SK-N-SH treated with all-trans-retinoic acid at 6 μM for 48 hours (cell line): ENCODE measurements at regions not wholly inside any gene's neighbourhood (a gene's known extent, or its start where the extent isn't known, plus 50 kb on each side); places are given as distances from the start of the nearest gene placed in this dataset.

Experiments used
- ATAC-seq: fragments of 200-7000 bp; cut with Tn5 transposase; 3 replicates; pipeline ENCODE4 v1.9.1; 2020; ENCODE audit warnings: mild to moderate bottlenecking, moderate library complexity
- ARNTL ChIP-seq: fragments of 450-650 bp; formaldehyde crosslinking; IDR thresholded peaks from 2 replicates; pipeline ENCODE4 v1.5.0; 2020; ENCODE audit warnings: low read depth, mild to moderate bottlenecking, moderate library complexity, borderline replicate concordance
- BACH2 ChIP-seq: fragments of 250-450 bp; sonication (Bioruptor Pico); IDR thresholded peaks from 2 replicates; pipeline ENCODE4 v1.9.0; 2021; ENCODE audit warnings: mild to moderate bottlenecking, borderline replicate concordance
- CSDC2 ChIP-seq: fragments of 250-450 bp; sonication (Bioruptor Pico); IDR thresholded peaks from 2 replicates; pipeline ENCODE4 v1.5.0; 2020; ENCODE audit warnings: mild to moderate bottlenecking, moderate library complexity
- ESRRG ChIP-seq: fragments of 250-450 bp; sonication (Bioruptor Pico); IDR thresholded peaks from 2 replicates; pipeline ENCODE4 v1.6.1; 2021; ENCODE audit warnings: mild to moderate bottlenecking
- GLIS3 ChIP-seq: fragments of 250-450 bp; sonication (Bioruptor Pico); IDR thresholded peaks from 2 replicates; pipeline ENCODE4 v1.5.0; 2020; ENCODE audit warnings: mild to moderate bottlenecking, moderate library complexity
- ISL1 ChIP-seq: fragments of 250-450 bp; sonication (Bioruptor Pico); IDR thresholded peaks from 2 replicates; pipeline ENCODE4 v2.1.2; 2022; ENCODE audit warnings: mild to moderate bottlenecking, moderate library complexity
- OSR1 ChIP-seq: fragments of 250-450 bp; sonication (Bioruptor Pico); IDR thresholded peaks from 2 replicates; pipeline ENCODE4 v1.8.0; 2022; ENCODE audit warnings: moderate library complexity, mild to moderate bottlenecking, inconsistent platforms
- RARB ChIP-seq: fragments of 250-450 bp; sonication (Bioruptor Pico); IDR thresholded peaks from 2 replicates; pipeline ENCODE4 v1.8.0; 2021; ENCODE audit warnings: mild to moderate bottlenecking, moderate library complexity
- SNAI2 ChIP-seq: fragments of 250-450 bp; sonication (Bioruptor Pico); IDR thresholded peaks from 2 replicates; pipeline ENCODE4 v1.5.0; 2020; ENCODE audit warnings: mild to moderate bottlenecking, moderate library complexity
- TCF4 ChIP-seq: fragments of 250-450 bp; sonication (Bioruptor Pico); IDR thresholded peaks from 2 replicates; pipeline ENCODE4 v1.8.0; 2021; ENCODE audit warnings: mild to moderate bottlenecking, moderate library complexity, borderline replicate concordance
- TOX ChIP-seq: fragments of 250-450 bp; sonication (Bioruptor Pico); IDR thresholded peaks from 2 replicates; pipeline ENCODE4 v1.8.0; 2021; ENCODE audit warnings: mild to moderate bottlenecking, moderate library complexity, borderline replicate concordance
- ZC3H10 ChIP-seq: fragments of 250-450 bp; sonication (Bioruptor Pico); IDR thresholded peaks from 2 replicates; pipeline ENCODE4 v1.5.1; 2021; ENCODE audit warnings: mild to moderate bottlenecking, moderate library complexity
- ZFP3 ChIP-seq: fragments of 250-450 bp; sonication (Bioruptor Pico); IDR thresholded peaks from 2 replicates; pipeline ENCODE4 v1.5.0; 2020; ENCODE audit warnings: mild to moderate bottlenecking, moderate library complexity
- ZFP30 ChIP-seq: fragments of 450-650 bp; formaldehyde crosslinking; IDR thresholded peaks from 2 replicates; pipeline ENCODE4 v1.5.0; 2022; ENCODE audit warnings: mild to moderate bottlenecking, moderate library complexity
- ZNF565 ChIP-seq: fragments of 450-650 bp; formaldehyde crosslinking; conservative IDR thresholded peaks from 2 replicates; pipeline ENCODE4 v1.5.0; 2020; ENCODE audit warnings: low read depth, mild to moderate bottlenecking, moderate library complexity
- ZNF8 ChIP-seq: fragments of 450-650 bp; formaldehyde crosslinking; IDR thresholded peaks from 2 replicates; pipeline ENCODE4 v1.5.0; 2020; ENCODE audit warnings: mild to moderate bottlenecking, moderate library complexity
- TF ChIP-seq, protein P1 (sequence below): fragments of 250-450 bp; sonication (Bioruptor Pico); IDR thresholded peaks from 2 replicates; pipeline ENCODE4 v1.5.1; 2020; ENCODE audit warnings: low read depth, mild to moderate bottlenecking, moderate library complexity
- TF ChIP-seq, protein P2 (sequence below): fragments of 250-450 bp; sonication (Bioruptor Pico); IDR thresholded peaks from 2 replicates; pipeline ENCODE4 v1.8.0; 2020; ENCODE audit warnings: mild to moderate bottlenecking, moderate library complexity, borderline replicate concordance
- TF ChIP-seq, protein P3 (sequence below): fragments of 250-450 bp; sonication (Bioruptor Pico); IDR thresholded peaks from 2 replicates; pipeline ENCODE4 v1.5.0; 2020; ENCODE audit warnings: mild to moderate bottlenecking, moderate library complexity
- TF ChIP-seq, protein P4 (sequence below): fragments of 250-450 bp; sonication (Bioruptor Pico); IDR thresholded peaks from 2 replicates; pipeline ENCODE4 v1.8.0; 2021; ENCODE audit warnings: low read depth, mild to moderate bottlenecking, moderate library complexity, borderline replicate concordance
- TF ChIP-seq, protein P5 (sequence below): fragments of 250-450 bp; sonication (Bioruptor Pico); IDR thresholded peaks from 2 replicates; pipeline ENCODE4 v1.5.1; 2021; ENCODE audit warnings: mild to moderate bottlenecking, moderate library complexity

DNA sequence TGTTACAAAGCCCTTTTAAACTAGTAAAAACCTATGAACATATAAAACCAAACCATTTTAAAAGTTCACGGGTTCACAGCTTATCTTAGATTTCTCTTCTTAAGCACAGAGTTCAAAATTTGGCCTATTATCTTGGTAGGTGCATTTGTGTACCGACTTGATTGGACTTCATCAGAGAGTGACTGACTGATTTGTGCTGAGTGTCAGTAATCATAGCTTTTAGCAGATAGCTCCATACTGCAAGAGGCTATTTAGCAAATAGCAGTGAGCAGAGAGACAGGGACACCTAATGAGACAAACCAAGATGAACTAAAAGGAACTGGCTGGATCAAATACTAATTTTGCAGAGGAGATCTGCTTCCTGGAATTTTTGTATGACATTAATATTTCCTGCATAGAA, 274.5 kb downstream of the PRR16 start:
- no peak for ATAC-seq

DNA sequence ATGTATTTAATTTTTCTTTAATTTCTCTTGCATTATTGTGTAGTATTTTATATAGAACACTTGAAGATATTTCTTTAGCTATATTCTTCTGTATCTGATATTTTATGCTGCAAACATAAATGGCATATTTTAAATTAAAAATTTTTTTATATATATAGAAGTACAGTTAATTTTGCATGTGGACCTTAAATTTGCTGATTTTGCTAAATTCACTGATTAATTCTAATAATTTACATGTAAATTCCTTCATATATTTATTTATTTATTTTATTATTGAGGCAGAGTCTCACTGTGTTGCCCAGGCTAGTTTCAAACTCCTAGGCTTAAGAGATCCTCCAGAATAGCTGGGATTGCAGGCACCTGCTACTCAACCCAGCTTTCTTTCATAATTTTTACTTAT, 276.9 kb downstream of the PRR16 start:
- ATAC-seq, result no peak
- TF ChIP-seq ESRRG (CRISPR knock-in tag), result no peak
- no peak for TF ChIP-seq ZNF565 (CRISPR knock-in tag)
- TF ChIP-seq SNAI2 (CRISPR knock-in tag), result no peak
- TF ChIP-seq GLIS3 (CRISPR knock-in tag), result no peak
- TF ChIP-seq, protein P1, sequence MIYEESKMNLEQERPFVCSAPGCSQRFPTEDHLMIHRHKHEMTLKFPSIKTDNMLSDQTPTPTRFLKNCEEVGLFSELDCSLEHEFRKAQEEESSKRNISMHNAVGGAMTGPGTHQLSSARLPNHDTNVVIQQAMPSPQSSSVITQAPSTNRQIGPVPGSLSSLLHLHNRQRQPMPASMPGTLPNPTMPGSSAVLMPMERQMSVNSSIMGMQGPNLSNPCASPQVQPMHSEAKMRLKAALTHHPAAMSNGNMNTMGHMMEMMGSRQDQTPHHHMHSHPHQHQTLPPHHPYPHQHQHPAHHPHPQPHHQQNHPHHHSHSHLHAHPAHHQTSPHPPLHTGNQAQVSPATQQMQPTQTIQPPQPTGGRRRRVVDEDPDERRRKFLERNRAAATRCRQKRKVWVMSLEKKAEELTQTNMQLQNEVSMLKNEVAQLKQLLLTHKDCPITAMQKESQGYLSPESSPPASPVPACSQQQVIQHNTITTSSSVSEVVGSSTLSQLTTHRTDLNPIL, result no peak
- no peak for TF ChIP-seq ZC3H10 (CRISPR knock-in tag)
- TF ChIP-seq ISL1 (CRISPR knock-in tag), result no peak
- no peak for TF ChIP-seq ZFP30 (CRISPR knock-in tag)
- TF ChIP-seq ARNTL (CRISPR knock-in tag), result no peak
- TF ChIP-seq ZNF8 (CRISPR knock-in tag), result no peak
- TF ChIP-seq CSDC2 (CRISPR knock-in tag), result no peak
- TF ChIP-seq TCF4 (CRISPR knock-in tag), result no peak
- no peak for TF ChIP-seq BACH2 (CRISPR knock-in tag)
- TF ChIP-seq, protein P2, sequence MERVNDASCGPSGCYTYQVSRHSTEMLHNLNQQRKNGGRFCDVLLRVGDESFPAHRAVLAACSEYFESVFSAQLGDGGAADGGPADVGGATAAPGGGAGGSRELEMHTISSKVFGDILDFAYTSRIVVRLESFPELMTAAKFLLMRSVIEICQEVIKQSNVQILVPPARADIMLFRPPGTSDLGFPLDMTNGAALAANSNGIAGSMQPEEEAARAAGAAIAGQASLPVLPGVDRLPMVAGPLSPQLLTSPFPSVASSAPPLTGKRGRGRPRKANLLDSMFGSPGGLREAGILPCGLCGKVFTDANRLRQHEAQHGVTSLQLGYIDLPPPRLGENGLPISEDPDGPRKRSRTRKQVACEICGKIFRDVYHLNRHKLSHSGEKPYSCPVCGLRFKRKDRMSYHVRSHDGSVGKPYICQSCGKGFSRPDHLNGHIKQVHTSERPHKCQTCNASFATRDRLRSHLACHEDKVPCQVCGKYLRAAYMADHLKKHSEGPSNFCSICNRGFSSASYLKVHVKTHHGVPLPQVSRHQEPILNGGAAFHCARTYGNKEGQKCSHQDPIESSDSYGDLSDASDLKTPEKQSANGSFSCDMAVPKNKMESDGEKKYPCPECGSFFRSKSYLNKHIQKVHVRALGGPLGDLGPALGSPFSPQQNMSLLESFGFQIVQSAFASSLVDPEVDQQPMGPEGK (CRISPR knock-in tag), result no peak
- TF ChIP-seq, protein P3, sequence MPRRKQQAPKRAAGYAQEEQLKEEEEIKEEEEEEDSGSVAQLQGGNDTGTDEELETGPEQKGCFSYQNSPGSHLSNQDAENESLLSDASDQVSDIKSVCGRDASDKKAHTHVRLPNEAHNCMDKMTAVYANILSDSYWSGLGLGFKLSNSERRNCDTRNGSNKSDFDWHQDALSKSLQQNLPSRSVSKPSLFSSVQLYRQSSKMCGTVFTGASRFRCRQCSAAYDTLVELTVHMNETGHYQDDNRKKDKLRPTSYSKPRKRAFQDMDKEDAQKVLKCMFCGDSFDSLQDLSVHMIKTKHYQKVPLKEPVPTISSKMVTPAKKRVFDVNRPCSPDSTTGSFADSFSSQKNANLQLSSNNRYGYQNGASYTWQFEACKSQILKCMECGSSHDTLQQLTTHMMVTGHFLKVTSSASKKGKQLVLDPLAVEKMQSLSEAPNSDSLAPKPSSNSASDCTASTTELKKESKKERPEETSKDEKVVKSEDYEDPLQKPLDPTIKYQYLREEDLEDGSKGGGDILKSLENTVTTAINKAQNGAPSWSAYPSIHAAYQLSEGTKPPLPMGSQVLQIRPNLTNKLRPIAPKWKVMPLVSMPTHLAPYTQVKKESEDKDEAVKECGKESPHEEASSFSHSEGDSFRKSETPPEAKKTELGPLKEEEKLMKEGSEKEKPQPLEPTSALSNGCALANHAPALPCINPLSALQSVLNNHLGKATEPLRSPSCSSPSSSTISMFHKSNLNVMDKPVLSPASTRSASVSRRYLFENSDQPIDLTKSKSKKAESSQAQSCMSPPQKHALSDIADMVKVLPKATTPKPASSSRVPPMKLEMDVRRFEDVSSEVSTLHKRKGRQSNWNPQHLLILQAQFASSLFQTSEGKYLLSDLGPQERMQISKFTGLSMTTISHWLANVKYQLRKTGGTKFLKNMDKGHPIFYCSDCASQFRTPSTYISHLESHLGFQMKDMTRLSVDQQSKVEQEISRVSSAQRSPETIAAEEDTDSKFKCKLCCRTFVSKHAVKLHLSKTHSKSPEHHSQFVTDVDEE (CRISPR knock-in tag), result no peak
- no peak for TF ChIP-seq RARB (CRISPR knock-in tag)
- TF ChIP-seq TOX (CRISPR knock-in tag), result no peak

More for the DNA sequence above, 274.5 kb downstream of the PRR16 start:
- TF ChIP-seq ZFP3 (CRISPR knock-in tag) (no peak), BACH2 (CRISPR knock-in tag) (no peak), ARNTL (CRISPR knock-in tag) (no peak), ZNF8 (CRISPR knock-in tag) (no peak), ZC3H10 (CRISPR knock-in tag) (no peak), ESRRG (CRISPR knock-in tag) (no peak), TOX (CRISPR knock-in tag) (no peak), OSR1 (CRISPR knock-in tag) (no peak), ISL1 (CRISPR knock-in tag) (no peak), CSDC2 (CRISPR knock-in tag) (no peak), TCF4 (CRISPR knock-in tag) (no peak), SNAI2 (CRISPR knock-in tag) (no peak), ZFP30 (CRISPR knock-in tag) (no peak), GLIS3 (CRISPR knock-in tag) (no peak), ZNF565 (CRISPR knock-in tag) (no peak)
- TF ChIP-seq, protein P2 (CRISPR knock-in tag), result no peak
- TF ChIP-seq, protein P4, sequence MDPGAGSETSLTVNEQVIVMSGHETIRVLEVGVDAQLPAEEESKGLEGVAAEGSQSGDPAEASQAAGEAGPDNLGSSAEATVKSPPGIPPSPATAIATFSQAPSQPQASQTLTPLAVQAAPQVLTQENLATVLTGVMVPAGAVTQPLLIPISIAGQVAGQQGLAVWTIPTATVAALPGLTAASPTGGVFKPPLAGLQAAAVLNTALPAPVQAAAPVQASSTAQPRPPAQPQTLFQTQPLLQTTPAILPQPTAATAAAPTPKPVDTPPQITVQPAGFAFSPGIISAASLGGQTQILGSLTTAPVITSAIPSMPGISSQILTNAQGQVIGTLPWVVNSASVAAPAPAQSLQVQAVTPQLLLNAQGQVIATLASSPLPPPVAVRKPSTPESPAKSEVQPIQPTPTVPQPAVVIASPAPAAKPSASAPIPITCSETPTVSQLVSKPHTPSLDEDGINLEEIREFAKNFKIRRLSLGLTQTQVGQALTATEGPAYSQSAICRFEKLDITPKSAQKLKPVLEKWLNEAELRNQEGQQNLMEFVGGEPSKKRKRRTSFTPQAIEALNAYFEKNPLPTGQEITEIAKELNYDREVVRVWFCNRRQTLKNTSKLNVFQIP (CRISPR knock-in tag), result no peak
- TF ChIP-seq, protein P5, sequence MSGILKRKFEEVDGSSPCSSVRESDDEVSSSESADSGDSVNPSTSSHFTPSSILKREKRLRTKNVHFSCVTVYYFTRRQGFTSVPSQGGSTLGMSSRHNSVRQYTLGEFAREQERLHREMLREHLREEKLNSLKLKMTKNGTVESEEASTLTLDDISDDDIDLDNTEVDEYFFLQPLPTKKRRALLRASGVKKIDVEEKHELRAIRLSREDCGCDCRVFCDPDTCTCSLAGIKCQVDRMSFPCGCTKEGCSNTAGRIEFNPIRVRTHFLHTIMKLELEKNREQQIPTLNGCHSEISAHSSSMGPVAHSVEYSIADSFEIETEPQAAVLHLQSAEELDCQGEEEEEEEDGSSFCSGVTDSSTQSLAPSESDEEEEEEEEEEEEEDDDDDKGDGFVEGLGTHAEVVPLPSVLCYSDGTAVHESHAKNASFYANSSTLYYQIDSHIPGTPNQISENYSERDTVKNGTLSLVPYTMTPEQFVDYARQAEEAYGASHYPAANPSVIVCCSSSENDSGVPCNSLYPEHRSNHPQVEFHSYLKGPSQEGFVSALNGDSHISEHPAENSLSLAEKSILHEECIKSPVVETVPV (CRISPR knock-in tag), result no peak
- TF ChIP-seq, protein P3 (CRISPR knock-in tag), result no peak
